Stimulated activated CD4-positive, alpha-beta T cell treated with anti-CD3 and anti-CD28 coated beads, Interleukin-1b, Interleukin-23, amount 100 ng/mL, for 24 hours (primary cell): ENCODE measurements at regions not wholly inside any gene's neighbourhood (a gene's known extent, or its start where the extent isn't known, plus 50 kb on each side); places are given as distances from the start of the nearest gene placed in this dataset.
A peak's percentile ranks its signal among the peaks of the same experiment; 100 is the strongest.

Experiments
- DNase-seq, 4 experiments: peaks; one replicate each; pipeline ENCODE4 v3.0.0-alpha.2; 2020; ENCODE audit warnings: low read depth in 4 of 4, low spot score in 1 of 4

- no peak for DNase-seq
Observed at GRCh38 chr17:55584861-55585260, 73.6 kb upstream of the SMIM36 start.

- DNase-seq, result no peak
Observed at GRCh38 chr17:55584055-55584685, 72.9 kb upstream of the SMIM36 start.

GRCh38 chr17:55582897-55583296 is 71.6 kb upstream of the SMIM36 start:
- DNase-seq, result no peak

DNA sequence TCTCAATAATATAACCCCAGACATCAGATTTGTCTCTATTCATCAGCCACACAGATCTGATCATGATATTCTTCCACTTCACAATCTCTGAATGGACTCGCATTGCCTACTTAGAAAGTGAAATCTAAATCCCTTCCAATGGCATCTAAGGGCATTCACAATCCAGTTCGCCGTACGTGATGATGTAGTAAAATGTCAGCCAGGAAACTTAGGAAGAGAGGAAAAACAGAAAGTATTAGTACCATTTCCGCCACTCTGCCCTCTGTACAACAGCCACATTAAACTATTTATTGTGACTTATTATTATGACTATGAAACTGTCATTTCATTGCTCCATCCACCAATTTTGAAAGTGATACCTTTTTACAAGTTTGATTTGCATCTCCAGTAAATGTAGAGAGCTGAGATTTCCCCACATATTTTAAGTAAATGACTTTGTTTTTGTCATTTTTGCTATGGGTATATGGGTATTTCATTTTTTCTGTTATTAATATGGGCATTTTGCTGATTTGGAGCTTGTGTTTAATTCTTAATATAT is 69.4 kb upstream of the SMIM36 start:
- no peak for DNase-seq

DNA sequence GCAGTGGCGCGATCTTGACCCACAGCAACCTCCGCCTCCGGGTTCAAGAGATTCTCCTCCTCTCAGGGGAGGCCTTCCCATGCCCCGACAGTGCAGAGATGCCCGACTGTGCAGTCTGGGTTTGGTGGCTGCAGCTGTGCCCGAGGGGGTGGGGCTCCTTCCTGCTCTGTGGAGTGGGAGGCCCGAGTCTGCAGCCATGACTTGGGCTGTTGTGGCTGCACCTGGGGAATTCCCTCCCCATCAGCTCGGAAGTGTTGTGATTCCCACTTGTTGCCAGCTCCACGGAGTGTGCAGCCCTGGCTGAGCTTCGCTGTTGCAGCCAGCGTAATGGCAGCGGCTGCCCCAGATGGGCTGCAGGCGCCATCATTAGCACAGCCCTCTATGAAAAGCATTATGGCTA is 66.4 kb upstream of the SMIM36 start:
- DNase-seq, result peak in 1 of 4 experiments; percentile 48

- DNase-seq, result peak in 3 of 4 experiments; percentile 19 to 38 (median 21)
Observed at GRCh38 chr17:55576996-55577586, 65.8 kb upstream of the SMIM36 start.

- no peak for DNase-seq
Observed at GRCh38 chr17:55576237-55576995, 65.2 kb upstream of the SMIM36 start.

DNA sequence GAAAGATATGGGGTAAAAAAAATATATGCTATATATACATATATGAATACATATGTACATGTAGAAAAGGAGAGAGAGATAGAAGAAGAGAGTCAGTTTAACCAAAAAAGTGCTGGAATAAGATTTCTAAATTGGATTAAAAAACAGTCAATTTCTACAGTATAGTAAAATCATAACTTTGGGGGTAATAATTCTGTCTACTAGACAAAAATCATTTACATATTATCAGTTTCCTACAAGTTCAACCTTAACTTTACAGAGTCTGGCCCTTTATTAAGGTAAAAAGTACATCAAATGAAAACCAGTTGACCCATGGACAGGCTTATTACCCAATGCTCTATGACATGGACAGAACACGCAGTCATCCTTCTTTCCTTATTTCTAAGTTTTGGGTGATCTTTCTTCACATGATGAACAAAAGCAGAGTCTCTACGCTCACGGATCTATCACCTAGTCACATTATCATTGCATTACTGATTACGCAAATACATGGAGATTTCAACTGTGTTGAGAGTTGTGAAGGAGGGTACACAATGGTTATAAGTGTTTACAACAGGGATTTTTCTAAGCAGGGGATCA is 63.9 kb upstream of the SMIM36 start:
- no peak for DNase-seq

DNA sequence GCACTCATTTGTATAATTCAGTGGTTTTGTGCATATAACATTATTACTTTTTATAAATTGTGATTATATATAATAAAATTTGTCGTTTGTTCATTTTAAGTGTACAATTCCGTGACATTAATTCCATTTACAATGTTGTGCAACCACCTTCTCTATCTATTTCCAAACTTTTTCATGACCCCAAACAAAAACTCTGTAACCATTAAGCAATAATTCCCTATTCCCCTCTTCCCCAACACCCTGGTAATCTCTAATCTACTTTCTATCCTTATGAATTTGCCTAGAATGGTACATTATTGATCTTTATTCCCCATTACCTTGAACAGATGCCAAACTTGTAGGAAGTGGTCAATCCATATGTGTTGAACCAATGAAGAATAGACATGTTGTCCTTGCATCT is 61.3 kb upstream of the SMIM36 start:
- no peak for DNase-seq

DNA sequence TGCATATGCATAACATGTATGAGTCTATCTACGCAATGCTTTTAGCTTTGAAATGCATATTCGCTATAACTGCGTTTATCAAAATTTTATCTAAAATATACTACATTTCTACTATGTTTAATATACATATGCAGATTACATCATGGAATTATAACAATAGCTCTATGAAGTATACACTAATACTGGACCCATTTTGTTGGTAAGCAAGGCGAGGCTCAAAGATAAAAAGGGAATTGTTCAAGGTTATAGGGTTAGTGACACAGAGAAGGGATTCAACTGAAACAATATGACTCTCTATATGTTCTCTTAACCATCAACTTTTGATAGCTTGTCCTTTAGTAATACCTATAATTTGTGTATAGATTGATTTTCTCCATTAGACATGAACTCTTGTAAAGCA is 60.9 kb upstream of the SMIM36 start:
- no peak for DNase-seq

DNA sequence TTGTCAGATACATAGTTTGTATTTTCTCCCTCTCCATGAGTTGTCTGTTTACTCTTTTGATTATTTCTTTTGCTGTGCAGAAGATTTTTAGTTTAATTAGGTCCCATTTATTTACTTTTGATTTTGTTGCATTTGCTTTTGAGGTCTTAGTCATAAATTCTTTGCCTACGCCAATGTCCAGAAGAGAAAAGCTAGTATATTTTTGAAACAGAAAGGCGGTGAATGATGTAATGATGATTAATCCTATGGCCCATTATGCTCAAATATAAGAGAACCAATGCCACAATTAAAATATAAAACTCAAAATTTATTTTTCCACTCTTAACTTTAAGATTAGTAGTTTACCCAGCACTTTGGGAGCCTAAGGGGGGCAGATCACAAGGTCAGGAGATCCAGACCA is 59.8 kb upstream of the SMIM36 start:
- DNase-seq, result no peak

GRCh38 chr17:55570391-55570790 is 59.1 kb upstream of the SMIM36 start:
- DNase-seq, result no peak

DNA sequence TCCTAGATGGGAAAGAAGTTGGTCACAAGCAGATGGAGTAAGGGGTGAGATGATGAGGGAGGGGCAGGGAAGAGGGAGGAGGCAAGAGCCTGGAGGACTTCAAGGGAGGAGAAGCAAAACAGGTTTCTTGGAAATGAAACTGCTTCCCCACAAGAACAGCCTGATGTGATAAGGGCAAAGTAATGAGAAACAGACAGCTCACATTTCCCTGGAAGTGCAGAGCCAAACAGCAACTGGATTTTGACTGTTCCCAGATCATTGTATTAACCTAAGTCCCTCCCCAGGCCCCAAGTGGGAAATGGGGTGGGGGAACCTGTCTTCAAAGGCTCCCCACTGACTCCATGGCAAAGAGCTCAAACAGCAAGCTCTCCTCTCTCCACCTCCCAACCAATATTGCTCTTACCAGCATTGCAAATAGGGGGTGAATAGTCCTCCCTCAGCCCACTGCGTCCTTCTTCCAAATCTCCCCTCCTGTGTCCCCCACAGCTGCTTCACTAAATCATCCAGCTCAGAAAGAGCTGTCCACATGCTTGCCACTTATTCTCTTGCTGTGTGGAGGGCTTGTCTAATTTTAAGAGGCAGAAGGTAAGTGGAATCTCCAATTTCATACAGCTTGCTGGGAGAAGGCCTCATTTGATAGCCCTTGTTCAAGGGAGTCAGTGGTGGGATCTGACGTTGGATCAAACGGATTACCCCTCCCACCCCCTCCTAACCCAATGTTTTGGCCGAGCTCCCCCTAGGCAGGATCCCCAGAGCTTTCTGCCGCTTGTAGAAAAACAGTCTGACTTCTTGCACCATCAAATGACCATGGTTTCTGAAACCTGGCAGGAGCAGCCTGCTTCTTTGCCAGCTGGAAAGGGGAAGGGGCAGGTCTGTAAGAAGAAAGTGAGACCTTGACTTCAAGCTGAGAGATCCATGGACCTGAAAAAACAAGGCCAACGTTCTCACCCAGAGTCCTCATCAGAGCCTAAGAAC is 56.3 kb upstream of the SMIM36 start:
- DNase-seq, result no peak

DNA sequence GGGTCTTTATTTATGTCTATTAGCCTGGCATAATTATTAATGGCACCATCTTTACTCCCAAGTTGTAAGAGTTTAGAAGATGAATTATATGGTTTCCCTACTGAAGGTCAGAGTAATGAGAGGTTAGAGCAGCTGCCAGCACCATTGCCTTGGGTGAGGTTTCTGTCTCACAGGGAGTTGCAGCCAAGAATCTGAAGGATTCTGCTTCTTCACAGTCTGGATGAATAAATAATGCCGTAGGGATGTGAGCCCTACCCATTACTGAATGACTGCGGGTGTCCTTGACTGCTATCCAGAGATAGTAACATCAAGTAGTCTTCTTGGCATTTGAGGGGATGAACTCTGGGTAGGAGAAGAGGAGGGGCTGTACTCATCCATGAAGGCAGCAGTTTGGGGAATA is 52.8 kb upstream of the SMIM36 start:
- no peak for DNase-seq

GRCh38 chr17:55563363-55563762 is 52.1 kb upstream of the SMIM36 start:
- DNase-seq, result no peak

DNA sequence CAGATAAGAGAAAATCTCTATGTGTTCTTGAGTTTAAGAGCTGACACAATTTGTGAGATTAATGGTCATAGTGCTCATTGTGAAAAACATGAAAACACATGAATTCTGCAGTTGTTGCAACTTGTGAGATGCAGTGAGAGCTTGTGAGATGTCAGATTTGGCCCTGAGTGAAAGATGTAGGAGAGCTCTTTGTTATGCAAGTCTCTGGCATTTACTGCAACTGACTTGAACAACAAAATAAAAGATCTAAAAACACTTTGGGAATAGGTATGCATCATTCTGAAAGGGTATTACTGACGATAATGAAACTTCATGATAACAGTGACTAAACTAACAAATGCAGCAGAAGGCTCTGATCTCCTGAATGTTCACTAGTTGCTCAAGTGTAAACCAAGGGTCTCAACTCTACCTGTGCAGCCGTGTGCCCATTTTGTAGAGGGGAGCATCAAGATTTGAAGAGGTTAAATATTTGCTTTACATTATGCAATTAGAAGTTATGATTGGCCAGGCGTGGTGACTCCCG is 50.8 kb upstream of the SMIM36 start:
- DNase-seq, result no peak

GRCh38 chr17:55561316-55561972 is 50.2 kb upstream of the SMIM36 start:
- no peak for DNase-seq
